ENCODE measurements at regions not wholly inside any gene's neighbourhood (a gene's known extent, or its start where the extent isn't known, plus 50 kb on each side); places are given as distances from the start of the nearest gene placed in this dataset.

- DNase-seq, result no peak
These were observed 51.1 kb upstream of the NCOA1 start for GRCh38 chr2:24439971-24440340.

DNA sequence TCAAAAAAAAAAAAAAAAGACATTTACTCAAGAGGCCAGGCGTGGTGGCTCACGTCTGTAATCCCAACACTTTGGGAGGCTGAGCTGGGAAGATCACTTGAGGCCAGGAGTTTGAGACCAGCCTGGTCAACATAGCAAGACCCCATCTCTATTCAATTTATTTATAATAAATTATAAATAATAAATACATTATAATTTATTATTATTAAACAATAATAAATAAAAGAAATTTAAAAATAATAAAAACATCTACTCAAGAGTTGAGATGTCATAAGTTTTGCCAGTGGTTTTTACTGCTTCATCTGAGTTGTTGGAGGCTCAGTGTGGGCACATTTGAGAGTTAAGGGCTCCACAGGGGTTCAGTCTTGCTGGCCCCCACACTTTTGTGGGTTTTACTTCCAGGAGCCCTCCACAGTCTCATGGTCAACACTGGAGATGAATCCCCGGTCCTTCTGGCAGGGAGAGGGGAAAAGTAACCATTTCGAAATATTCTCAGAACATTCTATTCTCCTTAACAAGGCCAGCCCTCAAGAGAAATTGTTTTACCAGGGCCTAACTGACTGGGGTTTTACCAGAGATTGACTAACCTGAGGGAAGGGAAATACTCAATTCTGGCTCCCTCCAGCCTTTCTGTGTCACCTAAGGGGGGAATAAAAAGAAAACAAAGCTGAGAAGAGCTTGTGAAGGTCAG is 51.6 kb upstream of the NCOA1 start:
- DNase-seq, result no peak

GRCh38 chr2:24438106-24438505 is 52.9 kb upstream of the NCOA1 start:
- no peak for DNase-seq

- DNase-seq, result peak; percentile 69
These were observed 55.4 kb upstream of the NCOA1 start for GRCh38 chr2:24435391-24436316.

GRCh38 chr2:24434541-24434940 is 56.5 kb upstream of the NCOA1 start:
- DNase-seq, result no peak

DNA sequence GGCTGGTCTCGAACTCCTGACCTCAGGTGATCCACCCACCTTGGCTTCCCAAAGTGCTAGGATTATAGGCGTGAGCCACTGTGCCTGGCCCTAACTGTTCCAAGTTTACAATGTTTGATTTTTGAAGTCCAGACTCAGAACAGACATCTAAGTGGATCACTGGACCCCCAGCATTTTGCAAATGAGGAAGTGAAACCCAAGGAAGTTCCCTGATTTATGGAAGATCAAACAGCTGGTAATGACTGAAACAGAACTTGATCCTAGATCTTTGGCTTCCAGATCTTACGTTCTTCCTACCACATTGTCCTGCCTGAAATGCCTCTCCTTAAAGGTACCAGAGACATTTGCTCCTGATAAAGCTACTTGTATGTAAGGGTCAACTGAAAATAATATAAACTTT is 58.3 kb upstream of the NCOA1 start:
- no peak for DNase-seq

DNA sequence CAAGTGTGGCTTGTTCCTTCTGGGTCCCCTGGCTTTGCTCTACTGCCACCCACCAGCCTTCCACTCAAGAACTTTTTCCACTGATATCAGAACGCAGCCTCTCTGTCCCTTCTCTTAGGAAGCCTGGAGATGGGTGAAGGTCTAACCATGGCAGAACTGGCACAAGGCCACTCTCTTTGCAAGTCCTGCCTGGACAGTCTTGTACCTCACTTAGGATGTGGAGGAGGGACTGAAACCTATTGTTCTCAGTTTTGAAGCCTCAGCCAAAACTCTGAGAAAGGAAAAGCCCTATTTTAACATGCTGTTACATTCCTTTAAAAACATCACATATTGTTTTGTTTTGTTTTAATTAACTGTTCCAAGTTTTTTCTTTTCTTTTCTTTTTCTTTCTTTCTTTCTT is 58.9 kb upstream of the NCOA1 start:
- no peak for DNase-seq

GRCh38 chr2:24429197-24430074 is 61.6 kb upstream of the NCOA1 start:
- DNase-seq, result no peak

DNA sequence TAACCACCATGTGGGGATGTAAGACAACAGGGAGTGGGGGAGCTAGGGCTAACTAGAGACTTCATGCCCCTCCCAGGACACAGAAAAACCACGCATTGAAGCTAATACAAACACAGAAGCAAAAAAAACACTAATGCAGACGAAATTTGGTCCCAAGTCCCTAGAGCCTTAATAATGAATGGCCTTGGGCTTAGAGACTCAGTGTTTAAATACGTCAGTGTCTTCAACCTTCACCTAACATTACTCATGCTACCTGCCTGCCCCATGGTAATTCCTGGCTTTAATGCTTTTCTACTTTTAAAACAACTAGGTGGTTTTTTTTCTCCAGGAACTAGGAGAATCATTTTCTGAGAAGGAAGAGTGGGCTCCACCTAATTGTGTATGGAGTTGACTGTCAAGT is 64.1 kb upstream of the ITSN2 start:
- DNase-seq, result no peak

DNA sequence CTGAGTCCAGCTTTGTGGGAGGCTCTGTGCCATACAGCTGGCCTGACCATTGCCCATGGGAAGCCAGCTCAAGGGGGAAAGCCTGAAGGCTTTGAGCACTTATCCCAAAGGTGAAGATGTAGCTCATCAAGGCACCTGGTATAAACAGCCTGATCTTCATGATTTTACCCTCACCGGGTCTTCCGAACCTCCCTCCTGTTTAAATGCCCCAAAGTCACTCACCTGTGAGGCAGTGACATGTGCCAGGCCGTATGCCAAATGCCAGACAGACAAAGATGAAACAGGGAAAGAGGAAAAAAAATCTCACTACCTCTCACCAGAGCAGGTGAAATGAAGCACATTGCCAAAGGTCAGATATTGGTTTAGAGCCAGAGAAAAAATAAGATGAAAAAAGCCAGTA is 62.8 kb upstream of the ITSN2 start:
- no peak for DNase-seq

DNA sequence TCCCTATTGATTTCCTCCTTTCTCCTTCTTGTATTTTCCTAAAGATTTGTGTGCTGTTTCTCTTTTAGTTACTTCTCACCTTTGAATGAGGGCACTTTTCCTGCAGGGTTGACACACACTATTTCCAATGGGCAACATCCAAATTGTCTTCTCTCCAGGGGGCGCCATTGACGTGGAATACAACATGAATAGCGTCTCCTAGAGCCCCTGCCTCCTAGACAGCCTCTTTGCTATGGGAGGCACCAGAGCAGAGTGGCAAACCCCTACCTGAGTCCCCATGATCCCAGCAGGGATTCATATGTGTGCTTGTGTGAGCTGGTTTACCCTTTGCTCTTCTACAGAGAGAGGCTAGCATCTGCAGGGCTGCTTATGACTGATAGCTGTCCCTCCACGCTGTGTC is 61.3 kb upstream of the ITSN2 start:
- no peak for DNase-seq

DNA sequence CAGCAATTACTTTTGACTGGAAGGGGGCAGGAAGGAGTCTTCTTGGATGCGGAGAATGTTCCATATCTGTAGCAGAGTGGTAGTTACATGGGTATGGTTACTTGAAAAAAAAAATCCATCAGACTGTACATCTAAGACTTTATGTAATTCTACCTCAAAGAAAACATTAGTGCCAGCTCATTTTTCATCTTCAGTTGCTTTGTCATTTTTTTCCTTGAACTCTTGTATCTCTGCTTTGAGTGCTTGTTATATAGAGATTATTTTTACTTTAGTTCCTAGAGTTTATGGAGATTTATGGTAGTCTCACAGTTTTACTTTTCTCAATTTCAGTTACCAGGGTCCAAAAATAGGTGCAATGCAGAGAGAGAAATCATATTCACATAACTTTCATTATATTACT is 60.0 kb upstream of the ITSN2 start:
- DNase-seq, result no peak

DNA sequence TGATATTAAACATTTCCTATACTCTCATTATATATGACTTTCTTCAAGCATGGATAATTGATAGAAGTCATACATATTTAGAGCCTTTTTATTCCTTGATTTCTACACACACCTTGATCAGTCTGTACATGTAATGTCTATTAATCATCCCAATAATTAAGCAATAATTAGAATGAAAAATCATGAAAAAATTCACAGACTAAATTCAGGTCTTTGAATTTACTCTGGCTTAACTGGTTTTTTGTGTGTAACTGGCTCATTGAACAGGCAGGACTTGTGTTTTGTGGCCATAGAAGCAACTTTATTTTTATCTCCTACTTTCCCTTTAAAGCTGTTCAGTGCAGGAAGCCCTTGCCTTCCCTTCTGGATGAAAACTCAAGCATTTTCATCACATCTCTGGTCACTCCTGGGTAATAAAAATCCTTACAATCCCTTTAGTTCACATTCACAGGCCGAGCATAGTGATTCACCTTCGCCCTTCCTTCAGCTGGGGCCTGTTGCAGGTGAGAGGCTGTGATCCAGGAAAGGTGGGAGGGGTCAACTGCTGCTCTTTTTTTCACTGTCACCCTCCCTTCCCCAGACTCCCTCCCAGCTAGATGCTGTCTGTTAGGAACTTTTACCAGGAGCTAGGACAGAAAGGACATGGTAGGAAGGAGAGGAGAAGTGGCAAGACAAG is 58.0 kb upstream of the ITSN2 start:
- no peak for DNase-seq

- no peak for DNase-seq
These were observed 52.5 kb upstream of the ITSN2 start for GRCh38 chr2:24412812-24413211.

DNA sequence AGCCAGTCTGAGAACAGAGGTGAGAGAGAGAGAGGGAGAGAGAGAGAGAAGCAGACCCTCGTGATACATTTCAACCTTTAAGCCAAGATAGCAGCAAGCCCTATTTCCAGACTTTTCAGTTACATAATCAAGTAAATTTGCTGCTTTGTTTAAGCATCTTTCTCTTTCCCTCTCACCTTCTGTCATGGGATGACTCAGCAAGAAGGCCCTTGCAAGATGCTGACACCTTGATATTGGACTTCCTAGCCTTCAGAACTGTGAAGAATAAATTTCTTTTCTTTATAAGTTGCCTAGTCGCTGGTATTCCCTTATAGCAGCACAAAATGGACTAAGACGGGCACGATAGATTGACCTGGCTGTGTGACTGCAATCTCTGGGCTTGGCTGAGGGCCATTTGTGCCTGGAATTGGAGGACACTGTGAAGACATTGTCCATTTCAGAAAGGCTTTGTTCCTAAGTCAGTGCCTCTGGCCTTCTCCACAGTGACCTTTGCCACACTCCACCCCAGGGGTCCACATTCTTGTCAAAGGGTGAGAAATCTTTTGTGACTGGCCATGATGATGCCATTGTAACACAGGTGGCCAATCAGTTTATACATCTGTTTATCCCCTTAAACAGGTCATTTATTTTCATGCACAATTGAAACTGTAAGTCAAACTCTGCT is 51.3 kb upstream of the ITSN2 start:
- DNase-seq, result no peak

GRCh38 chr2:24410976-24411375 is 50.6 kb upstream of the ITSN2 start:
- DNase-seq, result no peak

GRCh38 chr2:24409700-24410556 is 49.6 kb upstream of the ITSN2 start:
- peak; percentile 43 for DNase-seq

Measured in DMS79 (cell line).